GM19438 (cell line): ENCODE measurements at regions not wholly inside any gene's neighbourhood (a gene's known extent, or its start where the extent isn't known, plus 50 kb on each side); places are given as distances from the start of the nearest gene placed in this dataset.
"Not testable (repeated sequence)": the region's sequence is repeated elsewhere in the genome, so short reads cannot be mapped to it uniquely, and the experiment has no call there.

ENCODE experiments used
- ATAC-seq: cut with Tn5 transposase; IDR thresholded peaks from one replicate; pipeline ENCODE4 v1.9.1; 2021; ENCODE audit warnings: low read depth; ENCODE audit not compliant: unreplicated experiment

GRCh38 chr6:11307226-11307625 lies 74.8 kb upstream of the NEDD9 start:
- no peak for ATAC-seq

- no peak for ATAC-seq
These were observed 72.5 kb upstream of the NEDD9 start for GRCh38 chr6:11304946-11305345.

- not testable (repeated sequence) for ATAC-seq
These were observed 67.5 kb upstream of the NEDD9 start for GRCh38 chr6:11299876-11300428.

- ATAC-seq: not testable (repeated sequence)
These were observed 66.9 kb upstream of the NEDD9 start for GRCh38 chr6:11299421-11299784.

- ATAC-seq: no peak
These were observed 66.4 kb upstream of the NEDD9 start for GRCh38 chr6:11298651-11299420.

- ATAC-seq: no peak
These were observed 64.9 kb upstream of the NEDD9 start for GRCh38 chr6:11297376-11297729.

GRCh38 chr6:11296449-11297375 lies 64.2 kb upstream of the NEDD9 start:
- no peak for ATAC-seq

- ATAC-seq: no peak
These were observed 63.5 kb upstream of the NEDD9 start for GRCh38 chr6:11295969-11296368.

- ATAC-seq: no peak
These were observed 61.8 kb upstream of the NEDD9 start for GRCh38 chr6:11294228-11294627.

- ATAC-seq: no peak
These were observed 60.2 kb upstream of the NEDD9 start for GRCh38 chr6:11292594-11293236.

GRCh38 chr6:11292091-11292490 lies 59.6 kb upstream of the NEDD9 start:
- no peak for ATAC-seq

- no peak for ATAC-seq
These were observed 59.1 kb upstream of the NEDD9 start for GRCh38 chr6:11291582-11291981.

- ATAC-seq: no peak
These were observed 57.6 kb upstream of the NEDD9 start for GRCh38 chr6:11290027-11290426.

GRCh38 chr6:11288065-11288464 lies 55.6 kb upstream of the NEDD9 start:
- no peak for ATAC-seq

- no peak for ATAC-seq
These were observed 52.5 kb upstream of the NEDD9 start for GRCh38 chr6:11284996-11285395.

- ATAC-seq: no peak
These were observed 51.2 kb upstream of the NEDD9 start for GRCh38 chr6:11283629-11284028.

GRCh38 chr6:11282875-11283274 lies 50.4 kb upstream of the NEDD9 start:
- ATAC-seq: no peak
